Right atrium auricular region (tissue), 2 donors: ENCODE measurements at regions not wholly inside any gene's neighbourhood (a gene's known extent, or its start where the extent isn't known, plus 50 kb on each side); places are given as distances from the start of the nearest gene placed in this dataset.
A peak's percentile ranks its signal among the peaks of the same experiment; 100 is the strongest.

ENCODE experiments used
- DNase-seq: peaks from one replicate; pipeline ENCODE4 v3.0.0-alpha.2; 2019; ENCODE audit warnings: low spot score
- H3K27ac ChIP-seq, 2 donors: fragments of 200-600 bp; sonication (generic); 1 replicate in 1 of 2; 2 replicates in 1 of 2; pipeline ENCODE4 v1.5.1; 2016 to 2019
- H3K27me3 ChIP-seq, 2 donors: fragments of 200-600 bp; sonication (generic); one replicate each; pipeline versions ENCODE4 v1.5.1 to v1.6.0; 2017 to 2019
- H3K36me3 ChIP-seq: fragments of 200-600 bp; sonication (generic); one replicate; pipeline ENCODE4 v1.5.1; 2016
- H3K4me1 ChIP-seq, 2 donors: fragments of 200-600 bp; sonication (generic); one replicate each; pipeline versions ENCODE4 v1.5.1 to v1.6.0; 2017 to 2019
- H3K4me3 ChIP-seq, 2 donors: fragments of 200-600 bp; sonication (generic); 1 replicate in 1 of 2; 2 replicates in 1 of 2; pipeline ENCODE4 v1.5.1; 2017 to 2019; ENCODE audit warnings: mild to moderate bottlenecking in 1 of 2, moderate library complexity in 1 of 2
- H3K9me3 ChIP-seq, 2 donors: fragments of 200-600 bp; sonication (generic); one replicate each; pipeline ENCODE4 v1.5.1; 2019
- TF ChIP-seq, protein P1 (sequence below), 2 donors: fragments of 200-600 bp; sonication (generic); IDR thresholded peaks; one replicate each; pipeline ENCODE4 v1.5.1; 2019; ENCODE audit warnings: antibody characterized with exemption in 2 of 2

- no peak for DNase-seq
- TF ChIP-seq, protein P1, sequence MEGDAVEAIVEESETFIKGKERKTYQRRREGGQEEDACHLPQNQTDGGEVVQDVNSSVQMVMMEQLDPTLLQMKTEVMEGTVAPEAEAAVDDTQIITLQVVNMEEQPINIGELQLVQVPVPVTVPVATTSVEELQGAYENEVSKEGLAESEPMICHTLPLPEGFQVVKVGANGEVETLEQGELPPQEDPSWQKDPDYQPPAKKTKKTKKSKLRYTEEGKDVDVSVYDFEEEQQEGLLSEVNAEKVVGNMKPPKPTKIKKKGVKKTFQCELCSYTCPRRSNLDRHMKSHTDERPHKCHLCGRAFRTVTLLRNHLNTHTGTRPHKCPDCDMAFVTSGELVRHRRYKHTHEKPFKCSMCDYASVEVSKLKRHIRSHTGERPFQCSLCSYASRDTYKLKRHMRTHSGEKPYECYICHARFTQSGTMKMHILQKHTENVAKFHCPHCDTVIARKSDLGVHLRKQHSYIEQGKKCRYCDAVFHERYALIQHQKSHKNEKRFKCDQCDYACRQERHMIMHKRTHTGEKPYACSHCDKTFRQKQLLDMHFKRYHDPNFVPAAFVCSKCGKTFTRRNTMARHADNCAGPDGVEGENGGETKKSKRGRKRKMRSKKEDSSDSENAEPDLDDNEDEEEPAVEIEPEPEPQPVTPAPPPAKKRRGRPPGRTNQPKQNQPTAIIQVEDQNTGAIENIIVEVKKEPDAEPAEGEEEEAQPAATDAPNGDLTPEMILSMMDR (IDR thresholded peaks at IDR 0.05), result no peak
- H3K27ac ChIP-seq, result no peak overlapping the region
- no peaks in the 10 kb centered on the region for H3K9me3 ChIP-seq
- H3K4me3 ChIP-seq, result no peak overlapping the region
- H3K4me1 ChIP-seq, result no peaks in the 10 kb centered on the region
- no peaks in the 10 kb centered on the region for H3K36me3 ChIP-seq
- no peaks in the 10 kb centered on the region for H3K27me3 ChIP-seq
Measured at GRCh38 chr1:37135032-37135431, 100.7 kb upstream of the GRIK3 start.

GRCh38 chr1:37137014-37137413 is 102.7 kb upstream of the GRIK3 start:
- no peak overlapping the region for H3K4me3 ChIP-seq
- no peaks in the 10 kb centered on the region for H3K27me3 ChIP-seq
- no peak for DNase-seq
- H3K9me3 ChIP-seq, result no peaks in the 10 kb centered on the region
- H3K36me3 ChIP-seq, result no peaks in the 10 kb centered on the region
- H3K4me1 ChIP-seq, result no peaks in the 10 kb centered on the region
- H3K27ac ChIP-seq, result no peak overlapping the region
- TF ChIP-seq, protein P1 (IDR thresholded peaks at IDR 0.05), result no peak

DNA sequence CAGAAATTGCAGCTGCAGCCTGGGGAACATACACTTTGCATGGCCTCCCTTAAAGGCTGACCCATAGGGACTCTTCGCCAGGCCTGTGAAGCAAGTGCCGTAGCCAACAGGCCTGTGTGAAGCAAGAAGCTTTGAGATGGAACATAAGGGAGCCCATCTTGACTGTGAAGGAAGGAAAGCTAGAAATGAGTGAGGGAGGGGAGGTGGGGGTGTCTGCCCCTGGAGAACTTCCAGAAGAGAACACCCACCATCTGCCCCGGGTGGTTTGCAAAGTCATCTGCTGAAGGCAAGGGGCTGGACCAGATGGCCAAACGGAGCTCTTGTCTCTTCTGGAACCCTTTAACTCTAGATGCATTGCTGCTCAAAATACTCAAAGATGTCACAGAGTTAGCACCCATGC is 103.3 kb upstream of the GRIK3 start:
- no peaks in the 10 kb centered on the region for H3K36me3 ChIP-seq
- no peak overlapping the region for H3K4me3 ChIP-seq
- no peak for DNase-seq
- no peaks in the 10 kb centered on the region for H3K27me3 ChIP-seq
- no peak overlapping the region for H3K27ac ChIP-seq
- TF ChIP-seq, protein P1 (IDR thresholded peaks at IDR 0.05), result no peak
- no peaks in the 10 kb centered on the region for H3K4me1 ChIP-seq
- H3K9me3 ChIP-seq, result no peaks in the 10 kb centered on the region

DNA sequence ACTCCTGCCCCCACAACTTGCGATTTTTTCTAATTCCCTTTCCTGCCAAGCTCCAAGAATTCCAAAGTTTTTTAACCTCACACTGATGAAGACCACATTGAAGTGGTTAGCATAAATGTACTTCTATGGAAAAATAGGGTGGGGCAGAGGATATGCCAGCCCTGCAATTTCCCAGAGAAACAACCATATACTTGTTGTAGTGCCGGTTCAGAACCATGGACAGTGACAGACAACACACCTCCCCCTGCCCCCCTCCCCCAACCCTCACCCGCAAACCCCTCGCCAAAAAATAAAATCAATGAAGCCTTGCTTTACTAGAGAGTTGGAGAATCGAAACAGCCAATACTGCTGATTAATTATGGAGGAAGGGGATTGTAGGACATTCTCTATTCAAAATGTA is 109.5 kb upstream of the GRIK3 start:
- TF ChIP-seq, protein P1 (IDR thresholded peaks at IDR 0.05), result no peak
- H3K9me3 ChIP-seq, result no peaks in the 10 kb centered on the region
- no peak for DNase-seq
- no peaks in the 10 kb centered on the region for H3K4me1 ChIP-seq
- no peaks in the 10 kb centered on the region for H3K36me3 ChIP-seq
- H3K27me3 ChIP-seq, result no peaks in the 10 kb centered on the region
- H3K4me3 ChIP-seq, result no peak overlapping the region
- H3K27ac ChIP-seq, result no peak overlapping the region

DNA sequence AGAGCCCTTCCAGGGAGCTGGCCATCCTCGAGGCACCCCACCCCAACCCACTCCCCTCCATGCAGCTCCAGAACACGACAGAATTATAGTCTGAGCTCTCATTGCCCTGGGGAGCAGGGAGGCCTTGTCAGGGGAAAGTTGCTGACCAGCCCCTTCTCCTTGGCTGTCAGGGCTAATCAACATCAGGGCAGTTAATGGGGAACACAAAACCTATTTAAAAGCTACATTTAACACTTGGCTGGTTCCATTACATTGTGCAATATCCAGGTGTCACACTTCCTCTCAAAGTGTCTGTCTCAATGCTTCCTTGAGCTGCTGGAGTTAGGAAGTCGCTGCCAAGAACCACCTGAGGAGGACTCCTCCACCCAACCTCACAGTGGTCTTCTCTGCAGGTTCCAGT is 111.8 kb upstream of the GRIK3 start:
- Histone ChIP-seq H3K27ac (no peak overlapping the region), H3K4me3 (no peak overlapping the region)
- TF ChIP-seq, protein P1 (IDR thresholded peaks at IDR 0.05), result no peak

DNA sequence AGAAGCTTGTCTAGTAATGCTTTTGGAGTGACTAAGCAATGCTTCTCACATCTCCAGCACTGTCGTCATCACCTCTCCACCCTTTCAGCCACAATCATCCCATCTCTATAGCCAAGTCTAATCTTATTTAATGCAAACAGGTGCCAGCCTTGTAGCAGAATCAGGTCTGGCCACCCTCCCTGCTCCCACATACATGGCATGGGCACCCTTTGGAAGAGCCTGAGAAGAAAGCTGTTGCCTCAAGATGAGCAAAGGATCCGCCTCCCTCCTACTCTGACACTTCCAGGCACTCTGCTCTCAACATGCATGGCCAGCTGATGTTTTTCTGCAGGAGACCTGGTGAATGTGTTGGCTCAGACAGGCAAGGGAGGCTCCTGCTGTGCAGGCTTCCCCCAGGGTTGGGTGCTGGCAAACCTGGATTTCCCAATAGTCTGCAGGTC is 113.1 kb upstream of the GRIK3 start:
- no peak overlapping the region for H3K27ac ChIP-seq
- no peaks in the 10 kb centered on the region for H3K27me3 ChIP-seq
- no peak overlapping the region for H3K4me3 ChIP-seq
- H3K9me3 ChIP-seq, result no peaks in the 10 kb centered on the region
- no peaks in the 10 kb centered on the region for H3K4me1 ChIP-seq
- H3K36me3 ChIP-seq, result no peaks in the 10 kb centered on the region
- TF ChIP-seq, protein P1 (IDR thresholded peaks at IDR 0.05), result no peak
- peak; percentile 47 for DNase-seq

More for the DNA sequence above, 111.8 kb upstream of the GRIK3 start:
- no peaks in the 10 kb centered on the region for H3K4me1 ChIP-seq
- H3K9me3 ChIP-seq, result no peaks in the 10 kb centered on the region
- no peak for DNase-seq
- H3K27me3 ChIP-seq, result no peaks in the 10 kb centered on the region
- no peaks in the 10 kb centered on the region for H3K36me3 ChIP-seq
